Fibroblast of gingiva (primary cell): ENCODE measurements at regions not wholly inside any gene's neighbourhood (a gene's known extent, or its start where the extent isn't known, plus 50 kb on each side); places are given as distances from the start of the nearest gene placed in this dataset.
"Not testable (repeated sequence)": the region's sequence is repeated elsewhere in the genome, so short reads cannot be mapped to it uniquely, and the experiment has no call there.

Experiments
- DNase-seq: peaks from one replicate; pipeline ENCODE4 v3.0.0-alpha.2; 2011; ENCODE audit warnings: low read depth

GRCh38 chr2:64918220-64918886 lies 70.8 kb upstream of the SLC1A4 start:
- DNase-seq = no peak

DNA sequence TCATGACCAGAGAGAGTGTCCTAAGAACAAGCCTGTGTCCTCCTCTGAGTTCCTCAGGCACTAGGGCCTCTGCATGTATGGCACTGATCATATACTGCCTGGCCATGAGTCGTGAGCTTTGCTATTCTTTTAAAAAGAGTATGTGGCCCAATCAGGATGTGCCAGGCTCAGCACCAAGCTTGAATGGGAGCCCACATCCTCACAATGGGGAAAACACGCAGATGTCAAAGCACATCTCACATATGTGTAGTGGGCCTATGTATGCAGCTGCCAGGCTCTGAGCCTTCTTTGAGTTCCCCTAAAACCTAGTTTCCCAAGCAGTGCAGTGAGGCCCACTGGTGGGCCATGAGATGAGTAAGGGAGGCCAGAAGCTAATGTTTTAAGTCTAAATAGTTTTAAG lies 69.9 kb upstream of the SLC1A4 start:
- no peak for DNase-seq

GRCh38 chr2:64922482-64923384 lies 66.5 kb upstream of the SLC1A4 start:
- DNase-seq = no peak

- DNase-seq = no peak
Observed at GRCh38 chr2:64923385-64923710, 65.9 kb upstream of the SLC1A4 start.

GRCh38 chr2:64924170-64924934 lies 64.8 kb upstream of the SLC1A4 start:
- DNase-seq = no peak

- not testable (repeated sequence) for DNase-seq
Observed at GRCh38 chr2:64925930-64926722, 63.1 kb upstream of the SLC1A4 start.

DNA sequence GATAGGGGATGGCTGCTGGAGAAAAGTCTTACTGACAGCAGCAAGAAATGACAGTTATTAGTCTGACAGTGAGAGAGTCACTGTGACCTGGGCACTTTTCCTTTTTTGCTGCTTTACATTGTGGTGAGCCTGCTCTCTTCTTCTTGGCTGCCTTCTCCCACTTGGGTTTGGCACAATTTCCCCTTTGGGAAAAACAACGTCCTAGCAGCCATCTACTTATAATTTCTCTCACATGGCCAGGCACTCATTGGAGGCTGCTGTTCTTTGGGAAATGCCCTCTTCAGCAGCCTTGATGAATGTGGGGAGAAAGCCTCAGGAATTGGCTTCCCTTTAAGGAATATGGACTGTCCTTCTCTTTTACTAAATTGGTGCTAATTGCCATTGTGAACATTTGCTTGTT lies 60.4 kb upstream of the SLC1A4 start:
- no peak for DNase-seq

DNA sequence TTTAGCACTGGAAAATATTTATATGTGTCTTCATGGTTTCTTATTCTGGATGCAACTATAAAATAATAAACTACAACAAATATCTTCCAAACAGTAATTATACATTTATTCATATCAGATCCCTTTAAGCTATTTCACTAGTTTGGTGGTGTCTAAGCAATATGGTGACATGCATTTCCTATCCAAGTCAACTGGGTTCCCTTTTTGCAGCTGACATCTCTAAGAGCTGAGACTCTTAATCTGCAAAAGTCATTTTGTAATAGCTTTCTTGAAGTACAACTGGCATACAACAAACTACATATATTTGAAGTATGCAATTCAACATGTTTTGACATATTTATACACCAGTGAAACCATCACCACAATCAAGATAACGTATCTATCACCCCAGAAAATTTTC lies 59.9 kb upstream of the SLC1A4 start:
- no peak for DNase-seq

GRCh38 chr2:64930258-64930671 lies 58.9 kb upstream of the SLC1A4 start:
- DNase-seq = no peak

GRCh38 chr2:64931246-64932115 lies 57.7 kb upstream of the SLC1A4 start:
- no peak for DNase-seq

DNA sequence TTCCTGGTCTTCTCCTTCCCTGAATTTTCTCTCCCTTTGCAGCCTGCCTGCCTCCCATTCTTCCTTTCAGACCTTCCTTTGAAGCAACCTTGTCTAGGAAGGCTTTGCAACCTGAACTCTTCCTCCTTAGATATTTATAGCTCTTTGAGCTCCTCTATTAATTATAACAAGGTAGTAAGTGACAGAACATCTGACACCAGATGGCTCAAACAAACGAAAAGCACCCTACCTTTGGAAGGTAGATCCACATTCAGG lies 57.2 kb upstream of the SLC1A4 start:
- DNase-seq = no peak

DNA sequence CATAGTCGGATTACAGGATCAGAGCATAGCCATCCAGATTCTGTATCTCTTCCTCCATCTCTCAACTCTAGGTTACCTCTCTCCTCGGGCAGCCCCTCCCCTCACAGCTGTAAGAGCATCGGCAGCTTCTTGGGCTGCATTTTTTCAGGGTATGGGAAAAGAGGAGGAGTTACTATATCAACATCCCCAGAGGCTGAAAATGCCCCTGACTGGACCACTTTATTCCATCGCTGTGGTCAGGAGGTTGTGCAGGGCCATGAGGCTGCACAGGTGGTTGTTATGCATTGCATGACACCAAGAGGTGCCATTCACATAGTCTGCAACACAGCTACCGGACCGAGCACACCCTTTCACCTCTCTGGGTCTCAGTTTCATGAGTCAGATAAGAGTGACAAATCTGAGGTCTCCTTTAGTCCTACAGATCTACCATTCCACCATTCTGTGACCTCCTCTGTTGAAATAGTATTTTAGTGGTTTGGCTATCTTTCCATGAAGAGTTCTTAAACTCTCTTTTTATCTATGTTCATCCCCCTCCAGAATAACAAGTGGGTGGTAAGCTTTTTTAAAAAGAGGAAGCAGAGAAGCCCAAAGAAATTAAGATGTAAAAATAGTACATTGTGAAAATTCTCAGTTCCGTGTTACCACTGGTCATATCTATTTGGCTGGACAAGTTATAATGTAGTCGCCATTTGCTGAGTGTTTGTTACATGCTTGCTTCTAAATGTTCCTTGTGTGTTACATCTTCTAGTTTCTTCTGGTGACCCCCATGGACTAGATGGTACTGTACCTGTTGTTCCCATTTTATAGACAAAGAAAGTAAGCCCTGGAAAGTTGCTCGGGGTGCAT lies 56.6 kb upstream of the SLC1A4 start:
- no peak for DNase-seq

DNA sequence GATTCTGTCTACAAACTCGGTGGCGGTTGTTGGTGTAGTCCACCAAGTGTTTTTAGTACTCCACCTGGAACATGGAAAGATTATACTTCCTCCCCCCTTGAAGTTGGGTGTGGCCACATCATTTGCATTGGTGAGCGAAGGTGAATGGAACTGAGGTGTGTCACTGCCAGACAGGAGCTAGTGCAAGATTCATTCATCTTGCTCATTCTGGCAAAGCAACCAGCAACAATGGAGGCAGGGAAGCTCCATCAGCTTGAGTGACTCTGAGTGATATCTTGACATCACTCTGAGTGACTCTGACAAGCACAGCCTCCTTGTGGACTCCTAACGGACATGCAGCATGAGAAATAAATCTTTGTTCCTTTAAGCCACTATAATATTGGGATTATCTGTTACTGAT lies 54.7 kb upstream of the SLC1A4 start:
- DNase-seq = no peak

DNA sequence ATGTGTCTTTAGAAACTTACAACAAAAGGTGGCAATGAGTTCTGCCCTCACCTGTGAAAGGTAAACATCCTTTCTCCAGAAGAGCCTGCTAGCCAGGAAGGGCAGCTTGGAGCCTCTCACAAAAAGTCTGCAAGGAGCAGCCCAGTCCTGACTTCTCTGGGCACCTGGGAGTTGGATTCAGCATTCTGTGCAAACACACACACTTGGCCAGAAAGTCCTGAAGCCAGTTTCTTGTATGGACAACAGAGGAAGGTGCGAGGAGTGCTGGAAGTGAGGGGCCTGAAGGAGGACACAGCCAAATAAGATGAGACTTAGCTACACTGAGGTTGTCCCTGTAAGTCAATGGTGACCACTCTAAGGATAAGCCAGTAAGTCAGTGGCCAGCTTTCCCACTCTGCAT lies 52.4 kb upstream of the SLC1A4 start:
- no peak for DNase-seq

GRCh38 chr2:64937314-64937686 lies 51.9 kb upstream of the SLC1A4 start:
- not testable (repeated sequence) for DNase-seq

DNA sequence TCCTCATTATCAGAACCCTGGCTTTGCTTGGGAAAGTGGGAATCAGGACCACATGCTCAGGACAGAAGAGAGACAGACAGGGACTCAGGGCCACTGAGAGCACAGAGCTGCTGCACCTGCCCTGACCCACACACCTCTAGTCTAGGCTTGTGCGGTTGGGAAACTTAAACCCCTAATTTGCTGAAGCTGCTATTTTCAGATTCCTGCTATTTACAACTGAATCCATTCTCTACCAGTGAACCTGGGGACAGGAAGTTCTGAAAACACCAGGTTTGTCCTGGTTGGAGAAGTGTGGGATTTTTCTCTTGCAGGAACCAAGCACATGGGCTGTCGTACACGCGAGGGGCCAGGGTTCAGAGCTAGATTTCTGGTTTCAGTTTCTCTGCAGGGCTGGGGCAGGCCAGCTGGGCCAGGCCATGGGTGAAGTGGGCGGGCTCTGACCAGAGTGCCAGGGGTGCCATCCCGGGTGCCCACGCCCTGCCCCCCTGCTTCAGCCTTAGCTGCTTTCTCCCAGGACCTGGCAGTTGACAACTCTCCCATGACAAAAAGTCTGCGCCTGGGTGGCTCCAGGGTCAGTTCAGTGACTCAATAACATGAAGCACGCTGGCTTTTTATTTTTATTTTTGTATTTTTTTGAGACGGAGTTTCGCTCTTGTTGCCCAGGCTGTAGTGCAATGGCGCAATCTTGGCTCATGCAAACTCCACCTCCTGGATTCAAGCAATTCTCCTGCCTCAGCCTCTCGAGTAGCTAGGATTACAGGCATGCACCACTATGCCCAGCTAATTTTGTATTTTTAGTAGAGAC lies 51.3 kb upstream of the SLC1A4 start:
- peak; percentile 34 for DNase-seq

DNA sequence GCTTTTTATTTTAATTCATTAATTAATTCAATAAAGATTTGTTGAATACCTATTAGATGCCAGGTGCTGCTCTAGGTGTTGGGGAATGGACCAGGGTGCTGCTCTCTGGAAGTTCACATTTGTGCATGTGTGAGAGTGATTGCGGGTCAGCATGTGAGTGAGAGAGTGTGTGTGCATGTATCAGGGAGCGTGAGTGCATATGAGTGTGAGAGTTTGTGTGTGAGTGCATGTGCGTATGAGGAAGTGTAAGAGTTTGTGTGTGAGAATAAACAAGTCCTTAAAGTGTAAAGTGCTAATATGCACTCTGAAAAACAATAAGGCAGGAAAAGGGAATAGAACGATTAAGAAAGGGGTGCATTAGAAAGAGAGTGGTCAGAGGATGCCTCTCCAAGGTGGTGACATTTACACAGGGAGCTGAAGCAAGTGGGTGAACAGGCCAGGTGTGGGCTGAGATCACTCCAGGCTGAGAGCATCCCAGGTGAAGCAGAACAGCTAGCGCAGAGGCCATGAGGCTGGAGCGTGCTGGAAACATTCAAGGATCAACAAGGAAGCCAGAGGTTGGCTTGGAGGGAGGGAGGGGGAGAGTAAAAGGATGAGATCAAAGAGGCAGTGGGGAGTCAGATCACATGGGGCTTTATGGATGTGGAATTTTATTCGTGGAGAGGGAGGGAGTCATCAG lies 50.5 kb upstream of the SLC1A4 start:
- no peak for DNase-seq

GRCh38 chr2:64939332-64939917 lies 49.8 kb upstream of the SLC1A4 start:
- no peak for DNase-seq
